ENCODE measurements at regions not wholly inside any gene's neighbourhood (a gene's known extent, or its start where the extent isn't known, plus 50 kb on each side); places are given as distances from the start of the nearest gene placed in this dataset.
"Not testable (repeated sequence)": the region's sequence is repeated elsewhere in the genome, so short reads cannot be mapped to it uniquely, and the experiment has no call there.

DNA sequence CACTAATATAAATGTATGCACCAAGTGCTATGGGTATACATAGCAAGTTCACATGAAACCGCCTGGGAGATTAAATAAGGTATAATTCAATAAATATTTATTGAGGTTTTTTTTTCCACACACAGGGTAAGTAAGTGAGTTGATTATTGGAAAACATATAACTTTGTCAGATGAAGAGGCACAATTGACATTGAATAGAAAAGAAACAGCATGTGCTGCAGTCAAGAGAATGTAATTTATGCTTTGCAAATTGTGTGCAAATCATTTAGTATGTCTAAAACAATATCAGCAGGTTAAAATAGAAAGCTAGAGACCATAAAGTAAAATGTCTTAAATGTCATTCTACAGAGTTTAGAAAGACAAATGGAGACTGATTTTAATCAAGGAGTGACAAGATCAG lies 560.0 kb downstream of the AMY1C start:
- DNase-seq (ENCODE audit: low read depth in 2 of 2) = no peak

DNA sequence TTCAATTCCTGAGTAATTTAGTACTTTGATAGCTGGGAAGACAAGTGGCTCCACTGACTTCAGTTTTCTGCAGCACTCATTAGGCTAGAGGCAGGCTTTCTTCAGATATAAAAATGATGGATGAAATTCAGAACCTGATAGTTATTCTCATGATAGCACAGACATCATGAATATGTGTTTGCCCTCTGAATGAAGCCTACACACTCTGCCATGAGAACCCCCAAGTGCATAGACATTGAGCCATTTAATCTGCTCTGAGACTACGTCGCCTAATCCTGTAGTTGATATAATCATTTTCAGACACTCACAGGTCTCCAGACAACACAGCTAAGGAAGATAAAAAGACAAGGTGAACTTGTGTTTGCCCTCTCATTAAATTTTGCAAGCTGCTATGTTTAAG lies 566.1 kb downstream of the AMY1C start:
- DNase-seq (ENCODE audit: low read depth in 2 of 2) = no peak

DNA sequence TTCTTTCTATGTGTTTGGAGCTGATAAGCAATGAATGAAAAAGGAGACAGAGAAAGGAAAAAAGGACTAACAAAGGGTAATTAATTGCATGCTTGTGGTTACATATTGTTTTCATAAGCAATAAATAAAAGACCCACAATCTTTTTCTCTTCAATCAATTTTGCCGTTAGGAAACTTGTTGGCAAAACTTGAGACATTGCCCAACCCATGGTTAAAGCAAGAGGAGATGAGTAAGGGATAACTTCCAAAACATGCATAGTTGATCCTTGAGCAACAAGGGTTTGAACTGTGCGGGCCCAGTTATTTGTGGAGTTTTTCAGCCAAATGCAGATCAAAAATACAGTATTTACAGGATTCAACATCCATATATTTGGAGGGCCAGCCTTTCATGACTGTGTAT lies 572.4 kb downstream of the AMY1C start:
- no peak for DNase-seq (ENCODE audit: low read depth in 2 of 2)

DNA sequence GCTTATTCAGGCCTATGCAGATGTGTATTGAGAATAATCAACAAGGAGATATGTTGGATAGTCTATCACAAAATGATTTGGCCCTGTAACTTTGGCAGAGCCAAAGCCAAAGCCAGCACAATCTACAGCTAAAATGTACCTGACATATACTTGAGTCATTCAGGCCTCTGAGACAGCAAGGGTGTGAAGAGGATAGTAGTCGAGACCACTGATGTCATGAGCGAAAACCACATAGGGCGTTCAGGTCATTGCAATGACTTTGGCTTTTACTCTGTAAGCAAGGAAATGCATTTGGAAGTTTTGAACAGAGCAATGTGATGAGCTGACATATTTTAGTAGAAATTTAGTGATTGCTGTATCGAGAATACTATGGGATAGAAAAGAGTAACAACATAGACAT lies 579.6 kb downstream of the AMY1C start:
- DNase-seq (ENCODE audit: low read depth in 2 of 2) = no peak

DNA sequence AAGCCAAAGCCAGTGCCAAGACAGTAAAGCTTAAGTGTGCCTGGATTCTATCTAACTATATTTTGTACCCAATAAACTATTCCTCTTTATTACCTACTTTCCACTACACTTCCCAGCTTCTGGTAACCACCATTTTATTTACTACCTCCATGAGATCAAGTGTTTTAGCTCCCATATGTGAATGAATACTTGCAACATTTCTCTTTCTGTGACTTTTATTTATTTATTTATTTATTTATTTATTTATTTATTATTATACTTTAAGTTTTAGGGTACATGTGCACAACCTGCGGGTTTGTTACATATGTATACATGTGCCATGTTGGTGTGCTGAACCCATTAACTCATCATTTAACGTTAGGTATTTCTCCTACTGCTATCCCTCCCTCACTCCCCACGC lies 582.1 kb downstream of the AMY1C start:
- DNase-seq (ENCODE audit: low read depth in 2 of 2) = no peak

DNA sequence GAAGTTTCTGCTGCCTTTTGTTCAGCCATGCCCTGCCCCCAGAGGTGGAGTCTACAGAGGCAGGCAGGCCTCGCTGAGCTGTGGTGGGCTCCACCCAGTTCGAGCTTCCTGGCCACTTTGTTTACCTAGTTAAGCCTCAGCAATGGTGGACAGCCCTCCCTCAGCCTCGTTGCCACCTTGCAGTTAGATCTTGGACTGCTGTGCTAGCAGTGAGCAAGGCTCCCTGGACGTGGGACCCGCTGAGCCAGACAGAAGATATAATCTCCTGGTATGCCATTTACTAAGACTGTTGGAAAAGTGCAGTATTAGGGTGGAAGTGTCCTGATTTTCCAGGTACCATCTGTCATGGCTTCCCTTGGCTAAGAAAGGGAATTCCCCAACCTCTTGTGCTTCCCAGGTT lies 588.2 kb downstream of the AMY1C start:
- DNase-seq (ENCODE audit: low read depth in 2 of 2) = not testable (repeated sequence)

DNA sequence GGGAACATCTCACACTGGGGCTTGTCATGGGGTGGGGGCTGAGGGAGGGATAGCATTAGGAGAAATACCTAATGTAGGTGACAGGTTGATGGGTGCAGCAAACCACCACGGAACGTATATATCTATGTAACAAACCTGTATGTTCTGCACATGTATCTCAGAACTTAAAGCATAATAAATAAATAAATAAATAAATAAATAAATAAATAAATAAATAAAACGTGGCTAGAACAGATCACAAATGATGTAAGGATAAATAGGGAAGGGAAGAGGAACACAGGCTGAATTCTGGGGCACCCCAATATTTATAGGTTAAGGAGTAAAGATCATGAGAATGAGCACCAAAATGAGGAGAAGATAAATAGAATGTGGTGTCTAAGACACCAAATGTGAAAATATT lies 592.2 kb downstream of the AMY1C start:
- DNase-seq (ENCODE audit: low read depth in 2 of 2) = no peak

DNA sequence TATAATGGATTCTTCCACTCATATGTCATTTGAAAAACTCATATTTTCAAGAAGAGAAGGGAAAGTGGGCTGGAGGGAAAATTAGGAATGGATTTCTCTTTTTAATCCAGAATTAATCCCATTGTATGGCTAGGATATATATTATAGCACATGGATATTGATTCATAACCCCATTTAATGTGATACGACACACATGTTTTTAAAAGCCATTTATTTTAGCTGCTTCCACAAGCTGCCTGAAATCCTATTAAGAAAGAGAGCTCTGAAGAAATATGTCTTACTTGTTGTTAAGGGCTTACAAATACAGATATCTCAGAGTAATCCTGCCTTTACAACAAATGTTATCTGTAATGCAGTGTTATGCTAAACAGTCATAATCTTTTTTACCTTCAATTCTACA lies 598.6 kb downstream of the AMY1C start:
- no peak for DNase-seq (ENCODE audit: low read depth in 2 of 2)

DNA sequence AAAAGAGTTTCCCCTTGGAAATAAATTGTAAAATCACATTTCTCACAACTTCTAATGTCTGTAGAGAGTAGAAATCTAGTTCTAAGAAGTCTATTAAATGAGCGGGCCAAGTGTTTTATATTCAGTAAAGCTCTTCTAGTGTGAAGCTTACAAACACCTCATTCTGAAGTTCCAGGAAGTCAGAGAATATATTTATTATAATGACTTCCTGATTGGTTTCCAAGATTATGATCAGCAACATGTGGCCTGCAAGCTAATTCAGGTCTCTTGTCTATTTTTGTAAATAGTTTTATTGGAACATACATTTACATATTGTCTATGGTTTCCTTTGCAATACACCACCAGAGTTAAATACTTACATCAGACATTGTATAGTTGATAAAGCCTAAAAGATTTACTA lies 603.9 kb downstream of the AMY1C start:
- DNase-seq (ENCODE audit: low read depth in 2 of 2) = no peak

DNA sequence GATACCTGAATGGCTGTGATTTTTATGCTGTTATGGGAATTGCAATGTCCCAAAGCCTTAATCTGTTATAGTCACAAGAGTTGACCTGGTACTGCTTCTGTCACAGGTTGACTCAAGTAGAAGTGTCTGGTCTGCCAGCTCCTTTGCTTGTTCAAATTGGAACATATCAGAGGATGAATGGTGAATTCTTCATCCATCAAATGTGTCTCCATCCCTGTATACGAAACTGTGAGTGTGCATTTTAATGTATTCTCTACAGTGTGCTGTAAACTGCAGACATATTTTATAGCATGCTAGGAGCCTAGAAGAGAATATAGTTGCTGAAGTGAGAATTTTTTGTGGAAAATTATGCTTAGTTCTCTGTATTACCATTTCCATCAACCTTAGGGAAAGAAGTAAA lies 608.4 kb downstream of the AMY1C start:
- DNase-seq (ENCODE audit: low read depth in 2 of 2) = no peak

DNA sequence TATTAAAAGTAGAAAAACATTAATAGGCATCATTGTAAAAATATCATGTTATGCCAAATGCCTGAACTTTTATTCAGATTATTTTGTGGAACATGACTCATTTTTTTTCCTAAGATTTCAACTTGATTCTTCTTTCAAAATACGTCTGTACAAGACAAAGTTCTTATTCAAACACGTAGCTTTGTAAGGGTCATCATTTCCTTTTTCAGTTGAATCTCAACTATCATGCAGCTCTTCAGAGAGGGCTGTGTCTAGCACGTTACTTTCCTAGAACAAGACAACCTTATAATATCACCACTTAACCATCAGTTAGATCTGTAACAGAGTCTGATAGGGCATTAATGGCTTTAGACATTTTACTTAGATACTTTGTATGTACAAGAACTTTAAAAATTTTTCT lies 608.9 kb downstream of the AMY1C start:
- no peak for DNase-seq (ENCODE audit: low read depth in 2 of 2)

DNA sequence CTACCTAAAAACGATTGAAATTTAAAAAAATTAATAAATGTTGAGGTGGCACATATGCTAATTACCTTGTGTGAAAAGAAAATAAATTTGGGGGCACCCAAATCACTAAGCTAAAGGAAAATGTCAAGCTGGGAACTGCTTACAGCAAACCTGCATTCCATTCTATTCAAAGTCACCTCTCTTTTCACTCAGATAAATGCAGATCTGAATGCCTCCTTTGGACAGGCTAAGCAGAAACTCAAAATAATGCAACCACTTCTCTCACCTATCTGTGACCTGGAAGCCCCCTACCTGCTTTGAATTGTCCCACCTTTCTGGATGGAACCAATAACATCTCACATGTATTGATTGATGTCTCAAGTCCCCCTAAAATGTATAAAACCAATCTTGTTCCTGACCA lies 628.7 kb downstream of the AMY1C start:
- no peak for DNase-seq (ENCODE audit: low read depth in 2 of 2)

DNA sequence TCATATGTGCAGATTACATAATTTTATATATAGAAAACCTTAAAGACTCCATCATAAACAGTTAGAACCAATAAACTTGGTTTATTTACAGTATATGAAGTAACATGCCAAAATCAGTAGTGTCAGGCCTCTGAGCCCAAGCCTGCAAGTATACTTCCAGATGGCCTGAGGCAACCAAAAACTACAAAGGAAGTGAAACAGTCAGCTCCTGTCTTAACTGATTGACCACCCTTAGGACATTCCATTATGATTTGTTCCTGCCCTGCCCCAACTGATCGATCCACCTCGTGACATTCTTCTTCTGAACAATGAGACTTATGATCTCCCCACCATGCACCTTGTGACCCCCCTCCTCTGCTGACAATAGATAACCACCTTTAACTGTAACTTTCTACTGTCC lies 630.3 kb downstream of the AMY1C start:
- no peak for DNase-seq (ENCODE audit: low read depth in 2 of 2)

DNA sequence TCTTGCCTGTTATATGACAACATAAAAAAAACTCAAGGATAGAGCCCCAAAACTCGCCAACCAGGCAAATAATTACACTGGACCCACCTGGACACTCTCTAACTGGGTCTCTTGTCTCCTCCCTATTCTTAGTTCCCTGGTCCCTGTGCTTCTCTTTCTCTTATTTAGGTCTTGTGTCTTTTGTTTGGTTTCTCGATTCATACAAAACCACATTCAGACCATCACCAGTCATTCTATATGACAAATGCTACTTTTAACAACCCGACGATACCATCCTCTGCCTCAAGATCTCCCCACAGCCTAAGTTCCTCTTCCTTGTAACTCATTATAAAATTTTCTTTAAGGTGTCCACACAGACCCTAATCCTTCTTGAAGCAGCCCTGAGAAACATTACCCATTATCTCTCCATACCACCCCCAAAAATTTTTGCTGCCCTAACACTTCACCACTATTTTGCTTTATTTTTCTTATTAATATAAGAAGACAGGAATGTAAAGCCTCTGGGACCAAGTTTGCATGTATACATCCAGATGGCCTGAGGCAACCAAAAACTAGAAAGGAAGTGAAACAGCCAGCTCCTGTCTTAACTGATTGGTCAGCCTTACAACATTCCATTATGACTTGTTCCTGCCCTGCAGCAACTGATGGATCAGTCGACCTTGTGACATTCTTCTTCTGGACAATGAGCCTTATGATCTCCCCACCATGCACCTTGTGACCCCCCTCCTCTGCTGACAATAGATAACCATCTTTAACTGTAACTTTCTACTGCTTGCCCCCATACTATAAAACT lies 638.2 kb downstream of the AMY1C start:
- no peak for DNase-seq (ENCODE audit: low read depth in 2 of 2)

DNA sequence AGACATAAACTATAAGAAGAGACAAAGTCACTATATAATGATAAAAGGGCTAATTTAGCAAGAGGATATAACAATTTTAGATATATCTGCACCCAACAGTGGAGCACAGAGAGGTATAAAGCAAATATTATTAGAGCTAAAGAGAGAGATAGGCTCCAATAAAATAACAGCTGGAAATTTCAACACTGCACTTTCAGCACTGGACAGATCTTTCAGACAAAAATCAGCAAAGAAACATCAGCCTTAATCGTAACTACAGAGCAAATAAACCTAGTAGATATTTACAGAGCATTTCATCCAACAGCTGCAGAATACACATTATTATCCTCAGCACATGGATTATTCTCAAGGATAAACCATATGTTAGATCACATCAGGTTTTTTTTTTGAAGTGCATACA lies 642.9 kb downstream of the AMY1C start:
- no peak for DNase-seq (ENCODE audit: low read depth in 2 of 2)

DNA sequence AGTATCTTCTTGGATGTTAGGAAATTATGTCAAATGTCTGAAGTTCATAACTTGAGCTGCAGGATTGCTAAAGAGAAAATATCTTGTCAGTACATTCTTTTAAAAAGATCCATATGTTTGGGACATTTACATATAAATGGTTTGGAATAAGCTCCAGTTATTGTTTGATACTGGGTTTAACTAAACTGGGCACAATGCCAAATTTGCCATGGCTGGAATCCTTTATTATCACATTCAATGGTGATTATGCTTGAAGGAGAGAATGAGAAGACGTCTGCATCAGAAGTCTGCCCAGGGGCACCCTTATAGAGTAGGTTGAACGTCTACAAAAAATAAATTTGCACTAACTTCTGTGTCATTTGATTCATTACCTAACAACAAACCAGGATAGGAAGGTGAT lies 652.5 kb downstream of the AMY1C start:
- no peak for DNase-seq (ENCODE audit: low read depth in 2 of 2)

DNA sequence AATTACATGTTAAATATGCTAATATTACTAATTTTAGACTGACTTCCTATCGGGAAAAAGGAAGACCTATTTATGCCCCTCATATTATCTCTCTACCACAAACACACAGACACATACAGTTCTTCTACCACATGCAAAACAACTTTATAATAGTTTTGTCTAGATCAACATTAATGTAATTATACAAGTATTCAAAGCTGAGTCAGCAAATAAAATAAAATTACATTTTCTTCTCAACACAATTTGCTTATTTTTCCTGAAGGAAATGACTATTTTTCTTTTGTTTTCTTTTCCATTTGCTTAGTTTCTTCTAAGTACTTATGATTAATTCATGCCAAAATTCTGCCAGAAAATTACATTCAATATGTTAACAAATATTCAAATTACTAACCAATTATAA lies 654.2 kb downstream of the AMY1C start:
- DNase-seq (ENCODE audit: low read depth in 2 of 2) = no peak

DNA sequence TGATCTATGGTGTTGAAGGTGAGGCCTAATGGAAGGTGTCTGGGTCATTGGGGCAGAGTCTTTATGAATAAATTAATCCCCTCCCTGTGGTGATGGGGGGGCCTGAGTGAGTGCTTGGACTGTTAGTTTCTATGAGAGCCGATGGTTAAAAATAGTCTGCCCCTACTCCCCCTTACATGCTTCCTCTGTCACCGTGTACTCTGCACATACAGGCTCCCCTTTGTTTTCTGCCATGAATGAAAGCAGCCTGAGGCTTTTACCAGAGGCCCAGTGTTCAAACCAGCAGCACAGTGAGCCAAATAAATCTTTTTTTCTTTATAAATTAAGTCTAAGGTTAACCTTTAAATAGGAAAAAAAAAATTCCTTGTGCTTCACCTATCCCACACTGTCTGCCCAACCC lies 657.0 kb downstream of the AMY1C start:
- no peak for DNase-seq (ENCODE audit: low read depth in 2 of 2)

DNA sequence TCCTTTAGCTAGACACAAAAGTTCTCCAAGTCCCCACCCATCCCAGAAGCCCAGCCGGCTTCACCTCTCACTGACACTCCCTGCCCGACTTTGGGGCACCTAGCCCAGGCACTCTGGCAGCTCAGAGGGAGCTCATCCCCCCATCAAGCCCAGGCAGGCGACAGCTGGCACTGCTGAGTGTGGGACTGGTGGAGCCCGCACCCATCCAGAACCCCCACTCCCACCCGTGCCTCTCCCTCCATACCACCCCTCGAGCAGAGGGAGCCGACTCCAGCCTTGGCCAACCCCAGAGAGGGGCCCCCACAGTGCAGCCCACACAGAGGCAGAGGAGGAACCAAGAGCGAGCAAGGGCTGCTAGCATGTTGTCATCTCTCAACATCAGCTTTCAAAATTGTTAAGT lies 658.6 kb downstream of the AMY1C start:
- DNase-seq (ENCODE audit: low read depth in 2 of 2) = no peak

DNA sequence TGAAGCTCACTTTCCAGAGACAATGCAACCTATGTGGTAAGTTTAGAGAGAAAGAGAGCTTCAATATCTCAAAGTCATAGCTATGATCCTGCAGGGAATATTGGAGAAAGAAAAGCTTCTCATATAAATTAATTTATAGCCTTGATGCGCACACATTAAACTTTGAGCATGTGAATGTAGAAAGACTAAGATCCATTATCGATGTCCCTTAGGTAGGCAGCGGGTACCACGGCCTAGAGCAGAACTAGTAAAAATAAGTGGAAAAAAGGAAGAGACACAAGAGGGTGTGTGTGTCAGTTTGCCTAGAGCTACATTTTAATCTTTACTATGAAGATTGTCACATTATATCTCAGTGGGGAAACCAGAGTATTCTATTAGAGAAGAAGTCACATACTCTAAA lies 685.6 kb downstream of the AMY1C start:
- no peak for DNase-seq (ENCODE audit: low read depth in 2 of 2)

DNA sequence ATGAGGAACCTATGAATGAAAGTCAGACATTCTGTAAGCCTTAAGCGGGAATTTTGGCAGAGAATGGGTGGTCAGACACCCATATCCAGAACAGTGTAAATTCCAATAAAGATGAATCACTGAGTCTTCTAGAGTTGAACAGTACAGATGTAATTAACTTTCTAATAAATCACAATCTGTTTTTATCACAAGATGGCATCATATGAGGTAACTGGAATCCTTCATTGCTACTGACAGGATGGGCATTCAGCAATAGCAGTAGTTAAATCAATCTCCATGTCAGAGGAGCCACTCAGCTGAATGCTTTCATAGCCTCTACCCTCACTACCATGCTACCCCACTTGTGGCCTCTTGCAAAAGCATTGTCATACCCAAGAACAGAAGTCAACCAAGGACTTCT lies 690.3 kb downstream of the AMY1C start:
- DNase-seq (ENCODE audit: low read depth in 2 of 2) = no peak

DNA sequence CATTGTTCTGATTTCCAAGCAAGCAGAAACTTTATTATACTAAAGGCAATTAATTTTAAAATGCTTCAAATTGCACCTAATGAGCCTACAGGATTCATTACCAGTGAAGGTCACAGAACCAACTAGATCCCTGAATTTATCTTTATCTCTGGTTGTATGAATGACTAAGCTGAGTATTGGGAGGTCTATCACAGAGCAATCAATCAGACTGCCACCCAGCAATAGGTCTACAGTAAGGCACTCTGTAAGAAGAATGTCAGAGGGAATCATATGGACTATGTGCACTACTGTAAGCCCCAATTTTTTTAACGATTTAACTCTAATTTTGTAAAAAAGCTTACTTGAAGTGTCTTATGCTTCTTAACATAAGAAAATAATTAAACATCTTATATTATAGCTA lies 707.0 kb downstream of the AMY1C start:
- no peak for DNase-seq (ENCODE audit: low read depth in 2 of 2)

DNA sequence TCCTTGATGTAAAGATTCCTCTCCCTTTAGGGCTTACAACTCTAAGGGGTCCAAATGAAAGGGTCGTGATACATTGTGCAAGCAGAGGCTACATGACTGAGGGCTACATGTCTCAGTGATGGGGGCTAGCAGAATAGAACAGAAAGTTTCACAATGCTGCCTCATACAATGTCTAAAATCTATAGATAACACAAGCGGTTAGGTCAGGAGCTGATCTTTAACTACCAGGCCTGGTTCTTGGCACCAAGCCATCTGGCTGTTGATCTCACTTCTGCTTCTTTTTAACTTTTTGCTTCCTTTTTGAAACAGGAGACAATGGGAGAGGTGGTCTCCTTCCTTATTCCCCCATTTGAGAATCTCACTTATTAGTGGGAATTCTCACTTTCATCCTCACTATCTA lies 710.2 kb downstream of the AMY1C start:
- no peak for DNase-seq (ENCODE audit: low read depth in 2 of 2)

DNA sequence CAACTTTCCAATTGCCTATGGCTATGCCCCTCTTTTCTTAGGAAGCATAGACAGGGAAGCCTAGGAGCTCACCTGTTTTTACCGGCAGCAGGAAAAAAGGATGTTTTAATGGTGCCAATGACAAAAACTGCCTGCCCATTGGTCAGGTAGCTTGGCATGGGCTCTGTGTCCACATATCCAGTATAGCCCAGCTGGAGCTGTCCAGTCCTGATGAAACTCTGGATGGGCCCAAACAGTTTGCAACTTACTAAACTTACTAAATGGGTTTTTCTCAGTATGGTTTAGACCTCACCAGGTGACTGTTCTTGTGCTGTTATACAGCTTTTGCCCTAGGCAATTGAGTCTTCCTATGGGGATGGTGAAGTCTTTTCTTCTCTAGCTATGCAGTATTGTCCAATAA lies 711.2 kb downstream of the AMY1C start:
- no peak for DNase-seq (ENCODE audit: low read depth in 2 of 2)
